GM12878 (cell line): ENCODE measurements at regions not wholly inside any gene's neighbourhood (a gene's known extent, or its start where the extent isn't known, plus 50 kb on each side); places are given as distances from the start of the nearest gene placed in this dataset.

Source experiments
- ATAC-seq: fragments of 200-7000 bp; cut with Tn5 transposase; 3 replicates; pipeline ENCODE4 v1.9.1; 2020; ENCODE audit warnings: mild to moderate bottlenecking, moderate library complexity
- BruUV-seq: library from RNA; stranded (reverse); fragments of 400-500 nt; replicated peaks from 2 replicates; lab custom pipeline; 2021; lab: Mats Ljungman, UMichigan
- CTCF ChIA-PET: fragments of 300-600 bp; sonication (Branson Sonifier 250); formaldehyde crosslinking; extraction: SDS; loops from one replicate; lab custom pipeline; 2021; ENCODE audit warnings: inconsistent platforms; lab: Yijun Ruan, JAX
- POLR2A ChIA-PET: fragments of 350-600 bp; formaldehyde crosslinking; extraction: SDS; loops from one replicate; lab custom pipeline; 2021; ENCODE audit warnings: inconsistent platforms; lab: Charles Lee
- RAD21 ChIA-PET: fragments of 300-600 bp; sonication (Branson Sonifier 250); formaldehyde crosslinking; loops from one replicate; lab custom pipeline; 2023; ENCODE audit warnings: antibody characterized with exemption; ENCODE audit not compliant: unreplicated experiment; lab: Charles Lee
- SMC1A ChIA-PET: fragments of 300-600 bp; sonication (Branson Sonifier 250); formaldehyde crosslinking; loops from one replicate; lab custom pipeline; 2023; ENCODE audit not compliant: unreplicated experiment, uncharacterized antibody; lab: Charles Lee
- DNase-seq: peaks from one replicate; pipeline ENCODE4 v3.0.0-alpha.2; 2011; ENCODE audit warnings: low read depth, low spot score
- FAIRE-seq: peaks from 3 replicates; lab custom pipeline; 2011; peaks lifted over from hg19 to GRCh38; lab: Jason Lieb, UNC
- H2AFZ ChIP-seq: 2 replicates; pipeline ENCODE4 v1.6.0; 2011; ENCODE audit warnings: low read depth, low read length, control low read depth; ENCODE audit not compliant: control insufficient read depth
- H3K27ac ChIP-seq: 2 replicates; pipeline ENCODE4 v1.5.1; 2011; ENCODE audit warnings: control low read depth; ENCODE audit not compliant: control insufficient read depth, insufficient read depth
- H3K27me3 ChIP-seq, 2 experiments: replicated peaks in 1 of 2; 2 replicates each; pipeline versions ENCODE4 v1.6.0 to v1.6.1; 2011; ENCODE audit warnings: low read length in 1 of 2; ENCODE audit not compliant: control insufficient read depth in 2 of 2, insufficient read depth in 2 of 2
- H3K36me3 ChIP-seq, 2 experiments: 2 replicates each; pipeline ENCODE4 v1.5.1; 2011; ENCODE audit warnings: low read length in 1 of 2; ENCODE audit not compliant: control insufficient read depth in 2 of 2, insufficient read depth in 2 of 2
- H3K4me1 ChIP-seq: 2 replicates; pipeline ENCODE4 v1.6.1; 2011; ENCODE audit warnings: mild to moderate bottlenecking, low read length, moderate library complexity, mixed read lengths; ENCODE audit not compliant: control insufficient read depth, insufficient read depth
- H3K4me2 ChIP-seq: 2 replicates; pipeline ENCODE4 v1.6.0; 2011; ENCODE audit warnings: control low read depth; ENCODE audit not compliant: control insufficient read depth, insufficient read depth
- H3K4me3 ChIP-seq: fragments of 200-600 bp; sonication (generic); 2 replicates; pipeline ENCODE4 v1.5.1; 2016
- H3K79me2 ChIP-seq: 2 replicates; pipeline ENCODE4 v1.6.0; 2011; ENCODE audit warnings: low read length; ENCODE audit not compliant: control insufficient read depth, insufficient read depth
- H3K9ac ChIP-seq: 2 replicates; pipeline ENCODE4 v1.8.0; 2011; ENCODE audit warnings: low read length, control low read depth, mixed read lengths; ENCODE audit not compliant: control insufficient read depth, insufficient read depth
- H3K9me3 ChIP-seq: replicated peaks from 3 replicates; pipeline ENCODE4 v1.5.1; 2011; ENCODE audit warnings: mild to moderate bottlenecking, low read length; ENCODE audit not compliant: control insufficient read depth, insufficient read depth
- H4K20me1 ChIP-seq: 2 replicates; pipeline ENCODE4 v1.6.0; 2011; ENCODE audit not compliant: control insufficient read depth, insufficient read depth
- CBX5 ChIP-seq: sonication (generic); IDR thresholded peaks from 2 replicates; pipeline ENCODE4 v1.6.1; 2016; ENCODE audit warnings: low read depth, moderate library complexity, mild to moderate bottlenecking, inconsistent platforms
- CEBPB ChIP-seq, 2 experiments: fragments of 150-350 bp in 1 of 2; IDR thresholded peaks; 2 replicates each; pipeline ENCODE4 v1.6.1; 2012 to 2014; ENCODE audit warnings: low read depth in 2 of 2, low read length in 2 of 2, borderline replicate concordance in 1 of 2, inconsistent platforms in 1 of 2
- EED ChIP-seq: sonication (generic); IDR thresholded peaks from 2 replicates; pipeline ENCODE4 v1.6.1; 2016; ENCODE audit warnings: antibody characterized with exemption, low read depth
- EP300 ChIP-seq, 2 experiments: fragments of 150-350 bp in 1 of 2; IDR thresholded peaks; 2 replicates each; pipeline ENCODE4 v1.6.1; 2011 to 2012; ENCODE audit warnings: low read depth in 2 of 2, low read length in 2 of 2, borderline replicate concordance in 1 of 2, improper control_type of control experiment in 1 of 2, inconsistent platforms in 1 of 2; ENCODE audit not compliant: control insufficient read depth in 1 of 2
- NFXL1 ChIP-seq: fragments of 450-650 bp; IDR thresholded peaks from 2 replicates; pipeline ENCODE4 v1.6.1; 2017; ENCODE audit warnings: antibody characterized with exemption, mild to moderate bottlenecking, borderline replicate concordance
- RCOR1 ChIP-seq: conservative IDR thresholded peaks from 2 replicates; pipeline ENCODE4 v1.6.1; 2012; ENCODE audit warnings: low read depth, low read length, improper control_type of control experiment
- SIN3A ChIP-seq: IDR thresholded peaks from 2 replicates; pipeline ENCODE4 v1.6.1; 2012; ENCODE audit warnings: low read depth, low read length, improper control_type of control experiment
- TARDBP ChIP-seq: IDR thresholded peaks from 2 replicates; pipeline ENCODE4 v1.6.1; 2016; ENCODE audit warnings: borderline replicate concordance
- TCF7 ChIP-seq: IDR thresholded peaks from 2 replicates; pipeline ENCODE4 v1.6.1; 2014; ENCODE audit warnings: antibody characterized with exemption, borderline replicate concordance
- YY1 ChIP-seq: IDR thresholded peaks from 2 replicates; pipeline ENCODE4 v1.6.1; 2011; ENCODE audit warnings: low read depth, mild to moderate bottlenecking, low read length
- ZNF217 ChIP-seq: fragments of 450-650 bp; IDR thresholded peaks from 2 replicates; pipeline ENCODE4 v1.6.1; 2017; ENCODE audit warnings: antibody characterized with exemption, mild to moderate bottlenecking
- WGBS: methylation state at CpG from one replicate; pipeline ENCODE4 v1.1.6; 2016; ENCODE audit warnings: low lambda C conversion rate; ENCODE audit not compliant: insufficient replicate concordance, insufficient coverage; ENCODE audit errors: missing lambda C conversion rate; 5-methylcytosine and 5-hydroxymethylcytosine counted together
- in situ Hi-C: fragments of 300-500 bp; cut with MboI; formaldehyde crosslinking; loops from 9 replicates; pipeline ENCODE4 v1.14.3; 2018; ENCODE audit warnings: mixed read lengths
- intact Hi-C: fragments of 100-400 bp; cut with micrococcal nuclease; formaldehyde crosslinking; loops from one replicate; pipeline ENCODE4 v1.14.2; 2022; ENCODE audit not compliant: unreplicated experiment
- TF ChIP-seq, protein P1 (sequence below): IDR thresholded peaks from 2 replicates; pipeline ENCODE4 v1.6.1; 2011; ENCODE audit warnings: borderline replicate concordance, low read depth, mild to moderate bottlenecking, moderate library complexity, low read length; ENCODE audit not compliant: insufficient read depth, poor library complexity, severe bottlenecking
- TF ChIP-seq, protein P2 (sequence below): fragments of 450-650 bp; IDR thresholded peaks from 2 replicates; pipeline ENCODE4 v1.6.1; 2017; ENCODE audit warnings: mild to moderate bottlenecking, moderate library complexity

DNA sequence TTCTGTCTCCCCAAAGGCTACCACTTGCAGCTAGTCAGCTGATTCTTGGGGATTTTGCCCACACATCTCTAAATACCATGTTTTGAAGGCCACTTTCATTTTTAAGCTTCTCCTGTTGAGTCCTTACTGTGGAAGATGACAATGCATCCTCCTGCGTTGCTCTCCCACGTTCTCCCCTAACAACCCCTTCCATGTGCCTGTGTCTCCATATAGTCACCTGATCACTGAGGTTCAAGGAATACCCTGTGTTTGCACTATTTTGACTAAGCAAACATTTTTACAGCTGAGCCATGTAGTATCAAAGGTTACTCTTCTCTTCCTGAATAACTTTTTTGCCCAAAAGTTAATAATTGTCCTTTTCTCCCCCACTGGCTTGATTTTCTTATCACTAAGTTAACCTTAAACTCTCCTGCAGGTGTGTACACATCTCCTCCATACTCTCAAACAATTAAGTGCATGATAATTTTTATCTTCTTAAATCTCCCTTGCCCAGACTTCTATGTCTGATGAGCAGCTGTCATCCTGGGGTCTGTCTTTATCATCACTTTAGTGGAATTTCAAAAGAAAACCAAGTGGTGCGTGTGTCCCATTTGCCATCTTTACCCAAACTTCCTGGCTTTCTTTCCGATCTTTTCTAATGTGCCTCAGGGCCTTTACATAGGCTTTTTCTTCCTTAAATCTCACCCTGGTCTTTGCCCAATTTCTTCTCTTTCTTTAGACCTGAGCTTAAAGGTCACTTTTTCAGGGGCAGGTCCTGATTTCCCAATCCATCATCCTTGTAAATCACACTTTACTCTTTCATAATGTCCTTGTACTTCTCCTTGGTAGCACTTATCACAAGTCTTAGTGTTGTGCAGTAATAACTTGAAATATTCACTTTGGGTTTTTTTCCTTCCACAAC, 85.2 kb upstream of the SPATS2L start (continued):
- TF ChIP-seq, protein P1, sequence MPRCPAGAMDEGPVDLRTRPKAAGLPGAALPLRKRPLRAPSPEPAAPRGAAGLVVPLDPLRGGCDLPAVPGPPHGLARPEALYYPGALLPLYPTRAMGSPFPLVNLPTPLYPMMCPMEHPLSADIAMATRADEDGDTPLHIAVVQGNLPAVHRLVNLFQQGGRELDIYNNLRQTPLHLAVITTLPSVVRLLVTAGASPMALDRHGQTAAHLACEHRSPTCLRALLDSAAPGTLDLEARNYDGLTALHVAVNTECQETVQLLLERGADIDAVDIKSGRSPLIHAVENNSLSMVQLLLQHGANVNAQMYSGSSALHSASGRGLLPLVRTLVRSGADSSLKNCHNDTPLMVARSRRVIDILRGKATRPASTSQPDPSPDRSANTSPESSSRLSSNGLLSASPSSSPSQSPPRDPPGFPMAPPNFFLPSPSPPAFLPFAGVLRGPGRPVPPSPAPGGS, result no peak

DNA sequence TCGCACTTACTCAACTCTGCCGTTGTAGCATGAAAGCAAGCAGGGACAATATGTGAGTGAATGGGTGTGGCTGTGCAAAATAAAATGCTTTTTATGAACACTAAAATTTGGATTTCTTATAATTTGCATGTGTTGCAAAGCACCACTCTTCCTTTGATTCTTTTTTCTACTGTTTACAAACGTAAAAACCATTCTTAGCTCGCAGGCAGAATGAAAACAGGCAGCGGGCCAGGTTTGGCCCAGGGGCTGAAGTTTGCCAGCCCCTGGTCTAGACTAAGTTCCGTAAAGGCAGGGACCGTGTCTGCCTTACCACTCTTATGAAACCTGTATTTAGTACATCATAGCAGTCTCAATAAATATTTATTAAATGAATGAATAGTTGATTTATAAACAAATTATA, 83.7 kb upstream of the SPATS2L start:
- Histone ChIP-seq H3K9me3 (no peaks in the 10 kb centered on the region), H3K4me1 (no peaks in the 10 kb centered on the region), H3K27ac (no peak overlapping the region), H2AFZ (no peak overlapping the region), H4K20me1 (no peaks in the 10 kb centered on the region), H3K4me2 (no peak overlapping the region), H3K79me2 (no peaks in the 10 kb centered on the region), H3K9ac (no peak overlapping the region), H3K36me3 (no peaks in the 10 kb centered on the region), H3K4me3 (no peak overlapping the region), H3K27me3 (no peaks in the 10 kb centered on the region; a peak in 1 of 4 replicates)
- FAIRE-seq, result no peak
- POLR2A ChIA-PET, result no interaction called here
- CTCF ChIA-PET, result no interaction called here
- no peak for ATAC-seq
- RAD21 ChIA-PET, result no interaction called here
- no peak for TF ChIP-seq CBX5
- no peak for TF ChIP-seq YY1
- TF ChIP-seq NFXL1, result no peak
- no peak for TF ChIP-seq EED
- no peak for TF ChIP-seq RCOR1
- TF ChIP-seq SIN3A, result no peak
- no peak for TF ChIP-seq TARDBP
- no peak for TF ChIP-seq TCF7
- no peak for TF ChIP-seq ZNF217
- no peak for TF ChIP-seq EP300 (IDR thresholded peaks at IDR 0.05; ENCODE audit: borderline replicate concordance in 1 of 2, control insufficient read depth in 1 of 2, low read depth in 2 of 2, low read length in 2 of 2)
- TF ChIP-seq CEBPB (IDR thresholded peaks at IDR 0.05; ENCODE audit: borderline replicate concordance in 1 of 2, low read depth in 2 of 2, low read length in 2 of 2), result no peak
- TF ChIP-seq, protein P2, sequence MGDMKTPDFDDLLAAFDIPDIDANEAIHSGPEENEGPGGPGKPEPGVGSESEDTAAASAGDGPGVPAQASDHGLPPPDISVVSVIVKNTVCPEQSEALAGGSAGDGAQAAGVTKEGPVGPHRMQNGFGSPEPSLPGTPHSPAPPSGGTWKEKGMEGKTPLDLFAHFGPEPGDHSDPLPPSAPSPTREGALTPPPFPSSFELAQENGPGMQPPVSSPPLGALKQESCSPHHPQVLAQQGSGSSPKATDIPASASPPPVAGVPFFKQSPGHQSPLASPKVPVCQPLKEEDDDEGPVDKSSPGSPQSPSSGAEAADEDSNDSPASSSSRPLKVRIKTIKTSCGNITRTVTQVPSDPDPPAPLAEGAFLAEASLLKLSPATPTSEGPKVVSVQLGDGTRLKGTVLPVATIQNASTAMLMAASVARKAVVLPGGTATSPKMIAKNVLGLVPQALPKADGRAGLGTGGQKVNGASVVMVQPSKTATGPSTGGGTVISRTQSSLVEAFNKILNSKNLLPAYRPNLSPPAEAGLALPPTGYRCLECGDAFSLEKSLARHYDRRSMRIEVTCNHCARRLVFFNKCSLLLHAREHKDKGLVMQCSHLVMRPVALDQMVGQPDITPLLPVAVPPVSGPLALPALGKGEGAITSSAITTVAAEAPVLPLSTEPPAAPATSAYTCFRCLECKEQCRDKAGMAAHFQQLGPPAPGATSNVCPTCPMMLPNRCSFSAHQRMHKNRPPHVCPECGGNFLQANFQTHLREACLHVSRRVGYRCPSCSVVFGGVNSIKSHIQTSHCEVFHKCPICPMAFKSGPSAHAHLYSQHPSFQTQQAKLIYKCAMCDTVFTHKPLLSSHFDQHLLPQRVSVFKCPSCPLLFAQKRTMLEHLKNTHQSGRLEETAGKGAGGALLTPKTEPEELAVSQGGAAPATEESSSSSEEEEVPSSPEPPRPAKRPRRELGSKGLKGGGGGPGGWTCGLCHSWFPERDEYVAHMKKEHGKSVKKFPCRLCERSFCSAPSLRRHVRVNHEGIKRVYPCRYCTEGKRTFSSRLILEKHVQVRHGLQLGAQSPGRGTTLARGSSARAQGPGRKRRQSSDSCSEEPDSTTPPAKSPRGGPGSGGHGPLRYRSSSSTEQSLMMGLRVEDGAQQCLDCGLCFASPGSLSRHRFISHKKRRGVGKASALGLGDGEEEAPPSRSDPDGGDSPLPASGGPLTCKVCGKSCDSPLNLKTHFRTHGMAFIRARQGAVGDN, result no peak
- in situ Hi-C loops (no loop called here), intact Hi-C loops (no loop called here)
- SMC1A ChIA-PET, result no interaction called here
- WGBS, result 60% methylated on average over 7 of the region's 7 CpGs
- DNase-seq, result no peak
- BruUV-seq, result no TSS peak
